IPS DF 4.7 (cell line): ENCODE measurements at regions not wholly inside any gene's neighbourhood (a gene's known extent, or its start where the extent isn't known, plus 50 kb on each side); places are given as distances from the start of the nearest gene placed in this dataset.

ENCODE experiments used
- DNase-seq: peaks from one replicate; pipeline ENCODE4 v3.0.0-alpha.2; 2013; ENCODE audit warnings: low spot score; ENCODE audit errors: extremely low read depth

DNA sequence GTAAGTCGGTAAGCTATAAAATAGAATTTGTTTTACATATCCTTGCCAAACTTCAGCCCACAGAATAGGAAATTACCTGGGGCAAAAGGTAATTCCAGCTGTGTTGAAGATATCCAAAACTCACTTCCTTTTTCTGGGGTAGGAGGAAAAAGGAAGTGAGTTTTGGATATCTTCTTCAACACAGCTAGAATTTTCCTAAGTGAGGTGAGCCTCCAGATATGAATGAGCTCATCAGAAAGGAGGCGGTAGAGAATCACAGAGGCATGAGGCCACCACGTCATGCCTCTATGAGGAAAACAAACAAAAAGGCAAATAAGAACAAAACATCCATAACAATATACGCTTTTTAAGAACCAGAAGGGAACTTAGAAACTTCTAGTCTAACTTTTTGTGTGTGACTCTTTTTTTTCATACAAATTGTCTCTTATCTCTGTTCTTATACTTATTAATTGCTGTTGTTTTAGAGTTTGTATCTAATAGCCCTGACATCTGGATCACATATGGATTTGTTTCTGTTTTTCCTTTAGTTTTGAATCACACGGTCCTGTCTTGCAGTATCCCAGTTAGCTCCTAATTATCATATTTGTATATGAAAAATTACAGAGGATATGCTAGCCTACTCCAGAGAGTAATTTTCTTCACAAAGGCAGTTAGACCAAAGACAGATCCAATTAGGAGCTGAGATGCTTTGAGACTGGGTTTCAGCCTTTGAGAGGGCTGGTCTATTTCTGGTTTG lies 104.5 kb downstream of the RBM43 start:
- no peak for DNase-seq

DNA sequence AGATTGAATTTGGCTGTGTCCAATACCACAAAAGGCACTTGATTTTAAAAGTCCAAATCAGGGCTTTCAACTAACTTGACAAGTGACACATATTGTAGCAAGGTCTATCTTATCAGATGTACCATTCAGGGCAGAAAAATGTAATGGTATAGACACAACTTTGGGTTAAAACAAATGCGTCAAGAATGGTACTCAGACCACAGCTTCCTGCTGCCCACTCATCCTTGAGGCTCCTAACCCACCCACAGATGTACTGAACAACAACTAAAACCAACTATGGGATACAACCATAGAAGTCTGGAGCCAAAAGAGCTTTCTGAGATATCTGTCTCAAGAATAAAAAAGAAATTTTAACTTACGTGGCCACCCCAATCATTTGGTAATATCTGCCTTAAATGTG lies 105.2 kb downstream of the RBM43 start:
- DNase-seq, result no peak

DNA sequence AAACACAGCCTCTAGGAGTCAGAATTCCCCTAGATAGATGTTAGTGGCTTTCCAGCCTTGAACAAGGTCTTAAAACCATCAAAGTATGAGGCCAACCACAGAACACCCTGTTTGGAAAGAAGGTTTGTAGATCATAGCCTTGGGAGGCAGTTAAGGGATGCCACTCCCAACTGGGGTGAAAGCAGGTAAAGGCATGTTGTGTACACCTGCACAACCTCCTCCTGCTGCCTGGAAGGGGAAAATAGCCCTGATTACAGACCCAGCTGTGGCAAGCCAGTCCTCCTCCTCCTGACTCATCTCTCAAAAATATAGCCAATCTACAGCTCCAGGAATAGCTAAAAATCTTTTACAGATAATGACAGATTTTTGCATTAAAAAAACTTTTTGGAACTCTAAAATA lies 108.1 kb downstream of the RBM43 start:
- no peak for DNase-seq

DNA sequence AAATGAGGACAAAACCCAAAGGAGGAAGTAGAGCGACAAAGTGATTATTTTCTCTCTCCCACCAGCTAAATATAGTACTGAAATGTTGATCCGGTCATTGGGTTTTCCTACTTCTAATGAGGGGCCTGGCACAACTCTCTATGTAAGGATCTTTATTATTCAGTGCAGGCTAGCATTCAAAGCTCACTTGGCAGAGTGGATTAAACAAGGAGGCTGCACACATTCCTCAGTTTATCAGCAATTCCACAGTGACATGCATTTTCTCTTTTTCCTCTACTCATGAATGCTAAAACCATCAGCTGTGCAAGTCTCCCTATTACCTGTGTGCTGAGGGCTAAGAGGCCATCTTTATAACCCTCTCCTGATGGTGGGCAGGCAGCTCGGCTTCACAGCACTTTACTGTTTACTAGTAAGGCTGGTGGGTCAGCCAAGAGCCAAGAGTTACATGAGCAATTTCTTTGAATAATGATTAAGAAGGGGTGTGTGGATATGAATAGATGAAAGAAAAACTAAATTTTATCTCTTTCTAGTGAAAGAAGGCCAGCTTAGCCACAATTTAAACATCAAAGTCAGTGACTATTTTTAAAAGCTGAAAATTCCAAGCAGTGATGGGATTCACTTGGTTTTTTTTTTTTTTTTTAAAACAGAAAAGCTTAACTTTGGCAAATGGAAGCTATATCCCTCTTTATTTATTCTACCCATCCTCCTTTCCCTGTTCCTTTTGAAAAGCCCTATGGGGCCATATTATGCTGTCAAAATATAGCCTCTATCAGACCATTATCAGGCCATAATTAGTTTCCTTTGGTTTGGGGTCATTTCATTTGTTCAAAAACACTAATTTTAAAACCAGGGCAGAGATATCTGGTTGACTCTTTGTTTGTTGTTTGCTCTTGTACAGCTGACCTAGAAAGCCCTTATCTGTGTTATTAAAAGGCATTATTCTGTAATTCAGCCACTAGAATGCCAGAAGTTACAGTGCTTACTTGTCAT lies 111.0 kb downstream of the RBM43 start:
- no peak for DNase-seq

DNA sequence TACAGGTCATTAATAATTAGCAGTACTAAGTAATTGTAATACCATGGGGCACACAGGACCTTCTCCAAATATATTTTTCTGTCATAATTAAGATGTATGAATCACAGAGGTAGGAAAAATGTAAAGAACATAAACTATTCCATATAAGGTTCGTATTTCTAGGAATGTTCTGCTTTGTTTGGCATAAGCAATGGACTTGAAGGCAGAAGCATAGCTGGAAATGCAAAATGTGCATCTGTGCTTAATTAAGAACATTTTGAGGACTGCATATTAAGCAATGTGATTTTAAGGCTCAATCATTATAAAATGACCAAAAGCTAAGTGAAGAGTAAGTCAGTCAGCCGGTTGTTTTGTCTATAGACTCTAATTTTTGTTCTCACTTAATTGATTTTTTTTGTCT lies 123.2 kb downstream of the RBM43 start:
- no peak for DNase-seq

DNA sequence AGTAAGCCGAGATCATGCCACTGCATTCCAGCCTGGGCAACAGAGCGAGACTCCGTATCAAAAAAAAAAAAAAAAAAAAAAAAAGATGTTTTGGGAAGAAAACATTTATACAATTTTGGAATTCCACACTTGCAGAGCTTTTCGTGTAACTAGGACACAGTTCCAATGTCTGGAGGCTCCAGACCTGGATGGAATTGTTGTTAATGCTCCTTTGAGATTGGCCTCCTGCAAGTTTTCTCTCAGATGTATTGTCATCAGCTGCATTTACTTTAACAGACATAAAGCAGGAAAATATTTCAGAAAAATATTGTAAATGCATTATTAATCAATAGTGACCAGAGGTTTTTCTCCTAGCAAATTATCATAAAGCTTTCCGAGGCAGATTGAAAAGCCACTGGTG lies 124.1 kb downstream of the RBM43 start:
- no peak for DNase-seq

DNA sequence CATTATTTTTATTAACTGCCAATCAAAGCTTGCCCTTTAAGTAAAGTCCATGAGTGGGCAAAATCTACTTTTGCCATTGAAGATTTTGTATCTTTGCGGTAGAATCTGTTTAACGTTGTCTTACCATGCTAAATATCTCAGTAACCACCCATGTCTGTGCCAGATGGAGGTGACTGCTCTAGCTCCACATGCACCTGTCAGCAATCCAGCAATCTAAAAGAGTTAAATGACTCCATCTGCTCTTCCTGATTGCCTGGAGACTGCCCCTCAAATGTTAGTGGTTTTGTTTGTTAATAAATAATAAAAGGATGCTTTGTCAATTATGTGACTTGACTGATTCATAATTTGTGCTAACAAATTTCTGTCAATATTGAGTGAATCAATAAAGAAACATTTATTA lies 141.7 kb downstream of the RBM43 start:
- no peak for DNase-seq

DNA sequence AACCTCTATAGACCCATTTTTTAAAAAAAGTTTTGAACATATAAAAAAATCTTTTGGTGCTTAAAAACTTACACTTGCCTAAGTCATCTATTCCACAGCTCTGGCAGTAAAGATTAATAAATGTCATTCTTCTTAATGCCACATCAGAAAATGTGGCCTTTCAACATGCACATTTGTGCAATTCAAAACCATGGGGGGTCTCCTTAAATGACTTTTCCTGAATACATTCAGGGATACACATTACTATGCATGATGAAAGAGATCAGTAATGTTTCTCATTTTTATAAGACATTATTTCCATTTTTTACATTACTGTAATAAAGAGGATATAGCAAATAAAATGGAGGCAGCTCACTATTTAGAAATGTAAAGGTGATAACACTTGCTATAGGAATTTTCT lies 142.3 kb downstream of the RBM43 start:
- DNase-seq, result no peak

DNA sequence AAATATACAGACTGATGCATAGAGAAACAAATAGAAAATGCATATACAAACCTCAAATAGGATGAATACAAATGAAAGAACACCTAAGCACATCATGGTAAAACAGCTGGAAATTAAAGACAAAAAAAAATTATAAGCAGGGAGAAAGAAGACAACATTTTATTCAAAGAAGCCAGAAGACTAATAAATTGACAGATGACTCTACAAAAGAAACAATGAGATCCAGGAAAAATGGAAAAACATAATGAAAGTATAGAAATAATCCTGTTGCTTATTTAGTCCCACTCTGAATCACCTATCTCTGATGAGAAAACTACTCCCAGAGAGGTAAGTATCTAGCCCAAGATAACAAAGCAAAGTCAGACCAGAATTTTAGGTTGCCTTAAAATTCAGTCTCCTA lies 143.4 kb downstream of the RBM43 start:
- DNase-seq, result no peak

DNA sequence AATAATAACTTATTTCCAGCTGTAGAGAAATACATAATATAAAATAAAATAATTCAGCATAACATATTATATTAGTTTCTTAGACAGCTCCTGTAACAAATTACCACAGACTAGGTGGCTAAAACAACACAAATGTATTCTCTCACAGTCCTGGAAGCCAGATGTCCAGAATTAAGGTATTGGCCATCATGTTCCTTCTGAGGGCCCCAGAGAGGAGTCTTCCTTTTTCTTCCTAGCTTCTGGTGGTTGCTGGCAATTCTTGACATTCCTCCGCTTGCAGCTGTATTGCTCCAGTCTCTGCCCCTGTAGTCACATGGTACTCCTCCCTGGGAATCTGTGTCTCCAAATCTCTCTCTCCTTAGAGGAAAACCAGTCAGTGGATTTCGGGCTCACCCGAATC lies 146.8 kb downstream of the RBM43 start:
- no peak for DNase-seq

DNA sequence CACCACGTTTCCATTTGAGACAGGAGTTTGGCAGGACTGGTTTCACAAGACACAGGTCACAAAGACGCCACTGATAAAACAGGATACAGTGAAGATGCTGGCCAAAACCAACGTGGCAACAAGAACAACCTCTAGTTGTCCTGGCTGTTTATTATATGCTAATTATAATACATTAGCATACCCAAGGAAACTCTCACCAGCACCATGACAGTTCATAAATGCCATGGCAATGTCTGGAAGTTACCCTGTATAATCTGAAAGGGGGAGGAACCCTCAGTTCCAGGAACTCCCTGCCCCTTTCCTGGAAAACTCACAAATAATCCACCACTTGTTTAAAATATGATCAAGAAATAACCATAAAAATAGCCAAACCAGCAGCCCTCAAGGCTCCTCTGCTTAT lies 148.3 kb downstream of the RBM43 start:
- no peak for DNase-seq

DNA sequence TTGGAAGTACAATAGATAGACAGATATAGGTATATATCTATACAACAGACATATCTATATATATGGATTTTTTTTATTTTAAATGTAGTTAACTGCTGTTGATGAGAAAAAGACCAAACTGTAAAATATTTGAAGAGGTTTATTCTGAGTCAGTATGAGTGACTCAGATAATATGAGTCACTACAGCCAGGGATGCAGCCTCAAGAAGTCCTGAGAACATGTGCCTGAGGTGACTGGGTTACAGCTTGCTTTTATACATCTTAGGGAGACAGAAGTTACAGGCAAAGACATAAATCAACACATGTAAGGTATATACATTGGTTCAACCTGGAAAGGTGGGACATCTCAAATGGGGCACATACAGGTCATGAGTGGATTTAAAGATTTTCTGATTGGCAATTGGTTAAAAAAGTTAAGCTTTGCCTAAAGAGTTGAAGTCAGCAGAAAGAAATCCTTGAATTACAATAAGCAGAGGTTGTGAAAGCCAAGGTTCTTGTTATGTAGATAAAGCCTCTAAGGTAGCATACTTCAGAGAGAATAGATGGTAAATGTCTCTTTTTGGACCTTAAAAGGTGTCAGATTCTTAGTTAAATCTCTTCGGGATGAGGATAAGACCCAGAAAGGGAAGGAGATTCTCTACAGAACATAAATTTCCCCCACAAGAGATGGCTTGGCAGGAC lies 149.9 kb downstream of the RBM43 start:
- peak; percentile 41 for DNase-seq

DNA sequence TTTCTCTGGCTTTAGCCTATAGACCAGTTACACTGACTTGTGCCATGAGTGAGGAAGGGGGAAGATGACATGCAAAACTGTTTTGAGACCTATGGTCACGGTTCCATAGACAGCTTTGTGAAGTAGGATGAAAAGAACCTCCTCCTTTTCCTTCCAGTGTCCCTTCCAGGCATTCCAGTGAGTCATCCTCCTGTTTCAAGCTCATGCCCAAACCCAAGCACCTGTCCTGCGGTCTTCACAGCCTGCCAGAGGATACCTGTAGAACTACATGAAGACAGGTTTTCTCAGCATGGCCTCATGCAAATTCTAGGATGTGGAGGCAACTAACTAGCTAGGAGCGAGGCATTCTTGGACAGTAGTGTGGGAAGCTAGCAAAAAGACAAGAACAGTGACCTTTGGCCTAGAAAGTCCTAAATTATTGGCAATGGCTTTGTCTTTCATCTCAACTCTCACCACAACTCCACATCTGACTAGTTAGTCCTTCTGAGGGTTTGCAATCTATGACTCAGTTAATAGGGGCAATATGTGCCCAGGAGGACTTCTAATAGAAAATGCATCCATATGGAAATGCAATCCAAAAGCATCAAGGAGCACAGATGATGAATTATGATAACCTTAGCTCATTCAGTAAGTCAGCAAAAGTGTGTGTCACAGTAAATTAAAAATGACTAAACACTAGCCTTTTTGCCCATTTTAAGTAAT lies 154.7 kb downstream of the RBM43 start:
- DNase-seq, result no peak

DNA sequence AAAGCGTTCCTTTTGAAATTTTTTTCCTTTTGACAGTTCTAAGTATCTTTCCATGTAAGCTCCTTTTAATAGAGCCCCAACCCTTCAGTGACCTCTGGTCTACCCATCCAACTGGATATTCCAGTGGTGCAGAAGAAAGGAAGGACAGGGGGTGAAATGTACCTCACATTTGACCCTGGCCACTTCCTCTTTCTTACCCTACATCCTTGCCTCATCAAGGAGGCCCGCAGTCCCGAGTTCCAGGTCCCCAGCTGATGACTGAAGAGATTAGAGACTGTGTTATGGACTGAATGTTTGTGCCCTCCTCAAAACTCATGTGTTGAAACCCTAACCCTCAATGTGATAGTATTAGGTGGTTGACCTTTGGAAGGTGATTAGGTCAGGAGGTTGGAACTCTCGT lies 158.1 kb downstream of the RBM43 start:
- no peak for DNase-seq

DNA sequence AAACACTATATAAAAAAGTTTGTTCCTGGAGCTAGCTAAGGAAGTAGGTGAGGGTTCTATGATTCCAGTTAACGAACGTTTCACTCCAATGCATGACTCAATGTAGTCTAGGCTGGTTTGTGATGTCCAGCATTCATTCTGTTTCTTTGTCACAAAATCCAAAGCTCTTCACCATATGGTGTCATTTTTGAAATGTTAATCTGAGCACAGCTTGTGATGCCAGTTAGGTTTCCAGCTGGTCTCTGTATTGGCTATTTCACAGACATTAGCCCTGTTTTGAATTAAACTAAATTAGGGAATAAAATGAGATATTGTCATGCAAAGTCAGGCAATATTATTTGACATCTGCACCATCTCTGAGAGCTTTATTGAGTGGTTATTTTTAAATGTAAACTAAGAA lies 159.4 kb downstream of the RBM43 start:
- DNase-seq, result no peak

DNA sequence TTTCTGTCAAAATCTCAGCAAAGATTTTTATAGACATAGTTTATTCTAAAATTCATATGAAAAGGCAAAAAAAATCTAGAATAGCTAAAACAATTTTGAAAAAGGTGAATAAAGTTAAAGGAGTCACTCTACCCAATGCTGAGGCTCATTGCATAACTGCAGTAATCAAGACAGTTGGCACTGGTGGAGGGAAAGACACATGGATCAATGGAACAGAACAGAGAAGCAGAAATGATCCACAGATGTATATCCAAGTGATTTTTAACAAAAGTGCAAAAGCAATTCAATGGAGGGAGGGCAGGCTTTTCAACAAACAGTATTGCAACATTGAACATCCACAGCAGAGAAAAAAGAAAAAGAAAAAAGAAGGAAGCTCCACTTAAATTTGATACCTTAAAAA lies 162.8 kb downstream of the RBM43 start:
- no peak for DNase-seq

DNA sequence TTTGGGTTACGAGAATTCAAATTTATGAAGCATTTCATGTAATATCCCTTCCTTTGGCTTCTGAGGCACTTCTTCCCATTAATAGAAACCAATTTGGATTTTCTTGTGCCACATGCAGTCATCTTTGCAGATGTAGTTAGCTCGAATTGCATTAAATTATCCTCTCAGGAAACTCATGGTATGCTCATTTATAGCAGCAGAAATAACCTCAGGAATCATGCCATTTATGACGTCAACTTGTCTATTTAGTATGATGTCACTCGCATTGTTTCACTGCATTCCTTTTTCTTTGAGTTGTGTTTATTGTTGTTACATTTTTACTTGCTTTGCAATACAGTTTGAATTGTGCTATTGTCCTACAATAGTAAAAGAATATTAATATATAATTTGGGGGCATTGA lies 163.8 kb downstream of the RBM43 start:
- DNase-seq, result no peak

DNA sequence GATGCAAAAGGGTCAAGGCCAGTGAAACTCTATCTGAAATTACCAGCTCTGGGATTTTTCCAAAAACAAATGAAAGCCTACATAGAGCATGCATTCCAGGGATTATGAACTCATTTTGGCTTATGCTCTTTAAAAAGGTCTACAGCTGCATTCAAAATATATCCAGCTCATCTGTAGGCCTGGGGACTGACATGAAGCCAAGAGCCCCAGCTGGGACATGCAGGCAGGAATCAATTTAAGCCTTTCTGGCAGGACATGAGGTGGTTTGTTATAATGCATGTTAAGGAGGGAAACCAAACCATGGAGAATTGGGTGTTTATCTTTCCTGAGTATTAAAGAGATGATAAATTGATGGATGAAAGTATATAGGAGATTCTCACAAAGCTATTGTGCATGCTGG lies 164.5 kb downstream of the RBM43 start:
- DNase-seq, result no peak

DNA sequence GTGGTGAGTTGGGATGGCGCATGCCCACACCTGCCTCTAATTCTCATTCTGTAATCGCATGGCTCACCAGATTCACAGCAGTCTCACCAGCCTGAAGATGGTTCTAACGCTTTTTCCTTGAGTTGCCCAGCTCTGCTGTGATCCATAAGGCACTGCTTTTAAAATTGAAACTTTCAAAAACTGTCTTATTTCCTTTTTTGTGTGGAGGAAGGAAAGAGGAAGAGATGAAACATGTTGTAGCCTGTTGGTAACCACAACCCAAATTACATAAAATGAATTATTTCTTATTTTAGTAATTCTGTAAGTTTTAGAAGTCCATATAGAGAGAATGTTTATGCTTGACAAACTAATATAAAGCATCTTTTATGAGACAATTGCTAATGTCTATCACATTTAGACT lies 165.4 kb downstream of the RBM43 start:
- no peak for DNase-seq

DNA sequence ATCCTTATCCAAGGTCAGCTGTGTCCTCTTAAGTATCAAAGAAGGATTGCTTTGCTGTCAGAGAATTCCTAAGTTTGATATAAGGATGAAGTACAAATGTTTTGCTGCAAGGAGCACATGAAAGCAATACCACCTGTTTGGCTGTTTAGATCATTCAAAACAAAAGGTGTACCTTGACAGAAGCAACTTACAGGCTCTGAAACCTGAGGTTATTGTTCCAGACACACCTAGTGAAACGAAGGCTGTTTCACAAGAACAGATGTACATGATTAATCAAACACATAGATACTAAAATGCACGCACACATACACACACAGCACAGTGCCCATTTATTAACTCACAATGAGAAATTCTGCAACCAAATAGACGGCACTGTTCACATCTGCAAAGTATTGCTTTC lies 166.2 kb downstream of the RBM43 start:
- no peak for DNase-seq

DNA sequence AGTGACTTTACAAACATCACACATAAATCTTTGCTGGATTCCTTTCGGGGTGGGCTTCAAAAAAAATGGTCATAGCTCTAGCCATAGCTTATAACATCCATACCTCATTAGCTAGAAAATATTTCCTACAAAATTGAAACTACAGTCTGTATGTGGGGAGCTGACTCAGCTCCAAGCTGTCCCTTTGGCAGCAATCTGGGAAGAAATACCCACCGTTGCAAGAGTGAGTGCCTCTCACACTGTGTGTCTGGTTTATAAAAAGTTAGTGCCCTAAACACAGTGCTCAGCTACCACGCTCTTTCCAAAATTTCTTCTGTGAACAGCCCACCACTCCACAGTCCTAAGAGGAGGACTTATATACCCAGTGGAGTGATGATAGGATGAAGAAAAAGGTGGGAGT lies 170.1 kb downstream of the RBM43 start:
- no peak for DNase-seq

DNA sequence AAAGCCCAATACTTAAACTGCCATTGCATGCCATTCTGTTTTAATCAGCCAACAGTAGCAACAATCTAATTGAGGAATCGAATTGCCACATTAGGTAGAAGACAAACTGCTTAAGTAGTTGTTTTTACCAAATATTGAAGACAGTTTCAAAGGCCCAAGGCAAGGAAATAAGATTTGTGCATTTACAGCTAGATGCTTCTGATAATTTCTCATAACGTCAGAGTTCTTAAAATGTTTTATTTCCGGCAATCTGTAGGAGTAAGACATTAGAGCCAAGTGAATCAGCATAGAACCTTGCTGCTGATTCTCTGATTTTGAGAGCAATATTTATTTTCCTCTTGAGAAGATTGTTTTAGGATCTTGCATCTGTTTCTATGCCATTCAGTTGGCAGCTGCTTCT lies 174.3 kb downstream of the RBM43 start:
- no peak for DNase-seq
